Cardiac muscle cell (in vitro differentiated cells and primary cell): ENCODE measurements at regions not wholly inside any gene's neighbourhood (a gene's known extent, or its start where the extent isn't known, plus 50 kb on each side); places are given as distances from the start of the nearest gene placed in this dataset.

Source experiments
- DNase-seq, 2 donors: peaks; one replicate each; pipeline versions ENCODE4 v3.0.0 to v3.0.0-alpha.2; 2010 to 2017; ENCODE audit warnings: low read depth in 1 of 2, low spot score in 1 of 2
- H3K27ac ChIP-seq: fragments of 200-600 bp; sonication (generic); 2 replicates; pipeline ENCODE4 v1.5.1; 2016
- H3K27me3 ChIP-seq: fragments of 200-600 bp; sonication (generic); 2 replicates; pipeline ENCODE4 v1.6.0; 2016; ENCODE audit warnings: control low read depth
- H3K36me3 ChIP-seq: fragments of 200-600 bp; sonication (generic); 2 replicates; pipeline ENCODE4 v1.5.1; 2016; ENCODE audit warnings: control low read depth
- H3K4me1 ChIP-seq: fragments of 200-600 bp; sonication (generic); 2 replicates; pipeline ENCODE4 v1.8.1; 2017; ENCODE audit warnings: low read depth, mild to moderate bottlenecking, mixed run types
- H3K4me3 ChIP-seq: fragments of 200-600 bp; sonication (generic); 2 replicates; pipeline ENCODE4 v1.5.1; 2016; ENCODE audit warnings: mild to moderate bottlenecking
- H3K9me3 ChIP-seq: fragments of 200-600 bp; sonication (generic); 2 replicates; pipeline ENCODE4 v1.5.1; 2017; ENCODE audit warnings: low read depth, mild to moderate bottlenecking, control low read depth
- TF ChIP-seq, protein P1 (sequence below): IDR thresholded peaks from 2 replicates; pipeline ENCODE4 v1.5.1; 2012; ENCODE audit warnings: low read depth, mild to moderate bottlenecking, low read length

DNA sequence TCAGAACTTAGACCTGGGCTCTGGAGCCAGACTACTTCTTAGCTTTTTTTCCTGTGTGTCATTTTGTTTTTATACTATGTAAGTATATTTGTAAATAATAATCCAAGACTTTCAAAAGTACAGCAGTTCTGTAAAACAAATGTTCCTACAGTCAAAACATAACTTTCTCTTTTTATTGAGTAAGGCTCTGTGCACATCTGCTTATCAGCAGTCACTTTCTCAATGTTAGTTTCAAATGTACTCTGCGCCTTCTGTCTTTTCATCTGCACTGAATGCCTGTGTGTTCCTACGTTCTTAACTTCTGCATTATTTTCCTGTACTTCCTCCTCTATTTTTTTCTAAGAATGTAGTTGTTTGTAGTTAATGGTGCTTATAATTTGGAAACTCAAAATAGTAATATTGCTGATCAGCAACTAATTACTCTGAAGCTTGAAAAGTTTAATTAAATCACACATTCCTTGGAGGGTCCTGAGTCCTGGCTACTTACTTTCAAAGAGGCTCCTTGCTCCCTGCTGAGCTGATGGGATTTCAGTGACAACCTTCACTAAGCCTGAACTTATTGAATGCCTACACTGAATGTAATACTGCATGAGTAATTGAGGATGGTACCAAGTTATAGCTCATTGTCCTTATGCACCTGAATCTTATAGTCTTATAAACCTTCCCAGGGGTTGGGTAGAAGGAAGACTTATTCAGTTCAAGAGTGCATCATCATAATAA, 329.9 kb downstream of the KCNJ2 start:
- Histone ChIP-seq H3K27me3 (no peaks in the 10 kb centered on the region), H3K9me3 (no peaks in the 10 kb centered on the region), H3K4me1 (no peaks in the 10 kb centered on the region), H3K4me3 (no peak overlapping the region), H3K27ac (no peak overlapping the region), H3K36me3 (no peaks in the 10 kb centered on the region)
- TF ChIP-seq, protein P1, sequence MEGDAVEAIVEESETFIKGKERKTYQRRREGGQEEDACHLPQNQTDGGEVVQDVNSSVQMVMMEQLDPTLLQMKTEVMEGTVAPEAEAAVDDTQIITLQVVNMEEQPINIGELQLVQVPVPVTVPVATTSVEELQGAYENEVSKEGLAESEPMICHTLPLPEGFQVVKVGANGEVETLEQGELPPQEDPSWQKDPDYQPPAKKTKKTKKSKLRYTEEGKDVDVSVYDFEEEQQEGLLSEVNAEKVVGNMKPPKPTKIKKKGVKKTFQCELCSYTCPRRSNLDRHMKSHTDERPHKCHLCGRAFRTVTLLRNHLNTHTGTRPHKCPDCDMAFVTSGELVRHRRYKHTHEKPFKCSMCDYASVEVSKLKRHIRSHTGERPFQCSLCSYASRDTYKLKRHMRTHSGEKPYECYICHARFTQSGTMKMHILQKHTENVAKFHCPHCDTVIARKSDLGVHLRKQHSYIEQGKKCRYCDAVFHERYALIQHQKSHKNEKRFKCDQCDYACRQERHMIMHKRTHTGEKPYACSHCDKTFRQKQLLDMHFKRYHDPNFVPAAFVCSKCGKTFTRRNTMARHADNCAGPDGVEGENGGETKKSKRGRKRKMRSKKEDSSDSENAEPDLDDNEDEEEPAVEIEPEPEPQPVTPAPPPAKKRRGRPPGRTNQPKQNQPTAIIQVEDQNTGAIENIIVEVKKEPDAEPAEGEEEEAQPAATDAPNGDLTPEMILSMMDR: no peak
- DNase-seq: no peak

DNA sequence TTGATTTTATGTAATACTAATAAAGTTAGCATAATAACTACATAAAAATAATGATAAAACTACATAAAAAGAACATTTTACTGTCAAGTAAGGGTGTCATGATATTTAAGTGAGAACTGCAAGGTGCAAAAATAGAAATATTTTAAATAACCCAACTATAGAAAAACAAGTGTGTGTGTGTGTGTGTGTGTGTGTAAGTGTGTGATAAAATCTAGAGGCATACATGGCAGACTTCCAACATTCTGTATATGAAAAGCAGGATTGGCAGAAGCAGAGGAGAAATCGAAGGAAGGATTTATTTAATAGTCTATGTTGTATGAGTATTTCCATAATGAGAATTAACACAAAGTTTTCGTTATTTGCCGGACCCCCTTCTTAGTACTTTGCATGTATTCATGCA, 334.1 kb downstream of the KCNJ2 start:
- H3K4me3 ChIP-seq: no peak overlapping the region
- no peak overlapping the region for H3K27ac ChIP-seq
- TF ChIP-seq, protein P1: no peak
- DNase-seq: no peak
- no peaks in the 10 kb centered on the region for H3K36me3 ChIP-seq
- H3K4me1 ChIP-seq: no peaks in the 10 kb centered on the region
- no peaks in the 10 kb centered on the region for H3K27me3 ChIP-seq
- no peaks in the 10 kb centered on the region for H3K9me3 ChIP-seq

DNA sequence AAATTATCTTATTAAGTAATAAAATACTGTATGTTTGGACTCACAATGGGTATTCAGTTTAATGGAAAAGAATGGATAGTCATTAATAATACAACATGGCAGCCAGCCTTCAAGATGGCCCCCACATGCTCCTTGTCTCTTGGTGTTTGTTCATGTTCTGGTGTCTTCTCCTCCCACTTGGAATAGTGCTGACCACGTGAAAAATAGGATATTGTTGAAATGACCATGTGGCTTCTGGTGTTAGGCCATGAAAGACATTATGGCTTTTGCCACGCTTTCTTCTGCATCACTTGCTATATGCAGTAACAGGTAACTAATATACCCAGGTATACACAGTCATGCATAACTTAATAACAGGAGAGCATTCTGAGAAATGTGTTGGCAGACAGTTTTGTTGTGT, 341.0 kb downstream of the KCNJ2 start:
- Histone ChIP-seq H3K27me3 (no peaks in the 10 kb centered on the region), H3K36me3 (no peaks in the 10 kb centered on the region), H3K4me1 (no peaks in the 10 kb centered on the region), H3K9me3 (no peaks in the 10 kb centered on the region), H3K27ac (no peak overlapping the region), H3K4me3 (no peak overlapping the region)
- no peak for DNase-seq
- TF ChIP-seq, protein P1: no peak

DNA sequence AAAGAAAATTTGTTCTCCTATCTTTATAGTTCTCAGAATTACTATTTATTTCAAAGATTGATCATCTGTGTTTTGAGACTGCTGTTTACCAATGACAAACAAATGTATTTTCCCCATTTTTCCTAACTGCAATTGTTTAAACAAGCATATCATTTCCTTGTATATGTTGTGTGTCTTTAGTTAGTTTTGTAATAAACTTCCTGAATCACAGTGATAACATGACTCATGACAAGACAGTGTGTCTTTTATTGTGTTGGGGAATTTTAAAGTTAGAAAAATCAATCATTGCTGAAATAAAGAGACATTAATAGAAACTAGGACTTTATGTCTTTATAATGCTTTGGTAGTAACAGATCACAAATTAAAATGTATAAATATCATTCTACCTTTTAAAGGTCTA, 348.5 kb downstream of the KCNJ2 start:
- Histone ChIP-seq H3K36me3 (no peaks in the 10 kb centered on the region), H3K9me3 (no peaks in the 10 kb centered on the region), H3K27me3 (no peaks in the 10 kb centered on the region), H3K4me1 (no peaks in the 10 kb centered on the region), H3K27ac (no peak overlapping the region), H3K4me3 (no peak overlapping the region)
- TF ChIP-seq, protein P1: no peak
- DNase-seq: no peak

DNA sequence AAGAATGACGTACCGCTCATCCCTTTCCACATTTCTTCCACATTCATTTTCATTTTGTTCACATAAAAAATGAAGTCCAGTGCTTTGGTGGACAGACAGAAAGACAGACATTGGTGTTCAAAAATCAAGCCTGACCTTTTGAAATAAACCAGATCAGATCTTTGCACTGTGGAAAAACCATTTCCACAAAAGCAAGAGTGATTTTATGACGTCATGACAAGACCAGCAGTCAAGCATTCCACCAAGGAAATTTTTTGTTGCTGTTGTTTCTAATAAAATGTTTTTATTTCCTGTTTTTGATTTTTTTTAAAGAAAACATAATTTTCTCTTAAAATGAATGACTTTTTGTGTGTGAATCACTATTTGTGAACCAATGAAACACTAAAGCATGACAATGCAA, 350.0 kb downstream of the KCNJ2 start:
- no peaks in the 10 kb centered on the region for H3K27me3 ChIP-seq
- TF ChIP-seq, protein P1: no peak
- H3K4me1 ChIP-seq: no peaks in the 10 kb centered on the region
- H3K27ac ChIP-seq: no peak overlapping the region
- H3K9me3 ChIP-seq: no peaks in the 10 kb centered on the region
- H3K4me3 ChIP-seq: no peak overlapping the region
- H3K36me3 ChIP-seq: no peaks in the 10 kb centered on the region
- DNase-seq: no peak
